Mammary epithelial cell (primary cell): ENCODE measurements at regions not wholly inside any gene's neighbourhood (a gene's known extent, or its start where the extent isn't known, plus 50 kb on each side); places are given as distances from the start of the nearest gene placed in this dataset.

Experiments
- CTCF ChIP-seq, 2 donors: IDR thresholded peaks in 1 of 2; conservative IDR thresholded peaks in 1 of 2; 2 replicates each; pipeline ENCODE4 v1.5.1; 2011 to 2012; ENCODE audit warnings: inconsistent platforms in 2 of 2, low read length in 2 of 2, mild to moderate bottlenecking in 2 of 2, control low read depth in 1 of 2, low read depth in 1 of 2; ENCODE audit not compliant: insufficient read depth in 1 of 2; ENCODE audit errors: extremely low read depth in 1 of 2
- EZH2 ChIP-seq: IDR thresholded peaks from 2 replicates; pipeline ENCODE4 v1.6.1; 2012; ENCODE audit warnings: low read length, inconsistent platforms, borderline replicate concordance

- TF ChIP-seq CTCF (conservative IDR thresholded peaks at IDR 0.05 in 1 of 2, IDR thresholded peaks at IDR 0.05 in 1 of 2; ENCODE audit: extremely low read depth in 1 of 2, insufficient read depth in 1 of 2, low read depth in 1 of 2, low read length in 2 of 2) = peak; percentile 2 to 34
- no peak for TF ChIP-seq EZH2
Measured at GRCh38 chrX:116749943-116750342, 287.2 kb upstream of the CT83 start.
